ENCODE measurements at regions not wholly inside any gene's neighbourhood (a gene's known extent, or its start where the extent isn't known, plus 50 kb on each side); places are given as distances from the start of the nearest gene placed in this dataset.

- TF ChIP-seq CTCF (IDR thresholded peaks at IDR 0.05; ENCODE audit: low read length) (no peak), EZH2 (optimal IDR thresholded peaks at IDR 0.05; ENCODE audit: low read depth, low read length) (no peak)
These were observed 1944.0 kb upstream of the DEFB115 start for GRCh38 chr20:29313481-29313880.
